GM13976 (cell line): ENCODE measurements at regions not wholly inside any gene's neighbourhood (a gene's known extent, or its start where the extent isn't known, plus 50 kb on each side); places are given as distances from the start of the nearest gene placed in this dataset.

ENCODE experiments used
- DNase-seq: peaks from one replicate; pipeline ENCODE4 v3.0.0; 2012; ENCODE audit warnings: low spot score
- in situ Hi-C: fragments of 300-500 bp; cut with MboI; formaldehyde crosslinking; loops from one replicate; pipeline ENCODE4 v1.12.0; 2022; ENCODE audit warnings: low sequenced_read_pairs, mixed read lengths, inconsistent platforms; ENCODE audit not compliant: unreplicated experiment
- TF ChIP-seq, protein P1 (sequence below): IDR thresholded peaks from 2 replicates; pipeline ENCODE4 v1.5.1; 2012; ENCODE audit warnings: borderline replicate concordance, mild to moderate bottlenecking; ENCODE audit not compliant: insufficient read depth; ENCODE audit errors: extremely low read depth, missing control alignments, control extremely low read depth

DNA sequence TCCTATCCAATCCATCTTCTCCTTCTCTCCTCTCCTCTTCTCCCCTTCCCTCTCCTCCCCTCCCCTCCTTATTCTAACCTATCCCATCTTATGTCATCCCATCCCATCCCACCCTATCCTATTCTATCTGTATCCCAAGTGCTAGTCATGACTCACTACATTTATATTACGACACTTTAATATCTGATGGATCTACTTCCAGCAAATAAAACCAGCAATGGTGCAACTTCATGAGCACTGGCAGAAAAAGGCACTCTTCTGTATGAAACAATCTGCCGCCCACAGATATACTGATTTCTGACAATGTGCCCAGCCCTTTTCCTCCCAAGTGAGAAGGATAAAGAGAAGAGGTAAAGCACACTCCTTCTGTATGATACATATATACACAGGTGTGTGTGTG, 86.6 kb upstream of the ANKH start:
- TF ChIP-seq, protein P1, sequence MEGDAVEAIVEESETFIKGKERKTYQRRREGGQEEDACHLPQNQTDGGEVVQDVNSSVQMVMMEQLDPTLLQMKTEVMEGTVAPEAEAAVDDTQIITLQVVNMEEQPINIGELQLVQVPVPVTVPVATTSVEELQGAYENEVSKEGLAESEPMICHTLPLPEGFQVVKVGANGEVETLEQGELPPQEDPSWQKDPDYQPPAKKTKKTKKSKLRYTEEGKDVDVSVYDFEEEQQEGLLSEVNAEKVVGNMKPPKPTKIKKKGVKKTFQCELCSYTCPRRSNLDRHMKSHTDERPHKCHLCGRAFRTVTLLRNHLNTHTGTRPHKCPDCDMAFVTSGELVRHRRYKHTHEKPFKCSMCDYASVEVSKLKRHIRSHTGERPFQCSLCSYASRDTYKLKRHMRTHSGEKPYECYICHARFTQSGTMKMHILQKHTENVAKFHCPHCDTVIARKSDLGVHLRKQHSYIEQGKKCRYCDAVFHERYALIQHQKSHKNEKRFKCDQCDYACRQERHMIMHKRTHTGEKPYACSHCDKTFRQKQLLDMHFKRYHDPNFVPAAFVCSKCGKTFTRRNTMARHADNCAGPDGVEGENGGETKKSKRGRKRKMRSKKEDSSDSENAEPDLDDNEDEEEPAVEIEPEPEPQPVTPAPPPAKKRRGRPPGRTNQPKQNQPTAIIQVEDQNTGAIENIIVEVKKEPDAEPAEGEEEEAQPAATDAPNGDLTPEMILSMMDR = no peak
- in situ Hi-C loops = no loop called here
- DNase-seq = no peak

DNA sequence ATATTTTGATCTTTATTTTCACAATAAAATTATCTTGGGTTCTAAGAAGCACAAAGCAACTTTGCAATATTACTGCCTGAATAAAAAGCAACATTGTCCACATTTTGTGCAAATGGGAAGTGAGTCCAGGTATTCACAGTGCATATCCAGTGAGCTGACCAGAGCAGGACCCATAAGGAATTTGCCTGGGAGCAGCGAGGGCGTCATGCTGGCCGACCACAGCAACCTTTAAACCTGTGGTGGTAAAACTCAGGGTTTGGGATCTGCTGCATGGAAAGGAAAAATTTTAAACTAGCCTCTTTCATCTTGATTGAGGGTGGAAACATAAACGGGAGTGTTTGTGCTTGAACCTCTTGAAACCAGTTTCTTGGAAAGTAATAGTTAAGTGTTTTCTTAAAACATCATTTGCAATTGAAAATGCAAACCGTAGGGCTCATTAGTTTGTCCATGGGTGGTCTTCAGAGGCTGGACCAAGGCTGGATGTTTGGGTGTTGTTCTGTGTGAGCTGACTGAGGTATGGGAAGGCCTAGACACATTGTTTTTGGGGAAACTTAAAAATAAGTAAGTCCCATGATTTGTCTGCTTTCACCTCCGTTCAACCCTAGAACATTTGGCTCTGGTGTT, 85.0 kb upstream of the ANKH start:
- no peak for DNase-seq
- in situ Hi-C loops = no loop called here
- TF ChIP-seq, protein P1 = no peak

DNA sequence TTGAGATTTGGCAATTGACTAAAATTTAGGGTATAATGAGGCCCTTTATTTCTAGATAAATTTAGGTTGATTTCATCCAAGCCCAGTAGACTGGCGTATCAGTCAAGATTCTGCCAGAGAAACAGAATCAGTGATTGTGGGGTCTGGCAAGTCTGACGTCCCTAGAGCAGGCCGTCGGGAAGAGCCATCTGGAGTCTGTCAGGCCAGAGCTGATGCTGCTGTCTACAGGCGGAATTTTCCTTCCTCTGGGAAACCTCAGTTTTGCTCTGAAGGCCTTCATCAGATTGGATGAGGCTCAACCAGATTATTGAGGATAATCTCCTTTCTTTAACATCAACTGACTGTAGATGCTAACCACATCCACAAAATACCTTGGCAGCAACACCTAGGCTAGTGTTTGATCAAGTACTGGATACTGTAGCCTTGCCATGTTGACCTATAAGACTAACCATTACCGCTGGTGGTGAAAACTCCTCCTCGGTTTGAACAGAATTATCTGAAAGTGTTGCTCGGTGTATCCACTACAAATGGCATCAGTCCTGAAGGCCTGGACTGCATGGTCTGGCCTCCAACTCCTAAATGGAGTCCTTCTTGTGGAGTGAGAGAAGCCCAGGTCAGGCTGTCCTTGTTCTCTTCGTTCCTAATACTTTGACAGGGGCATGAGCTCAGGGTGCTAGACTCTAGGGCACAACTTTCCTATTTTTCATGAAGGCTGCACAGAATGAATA, 83.2 kb upstream of the ANKH start:
- TF ChIP-seq, protein P1 = no peak
- no peak for DNase-seq
- in situ Hi-C loops = no loop called here

DNA sequence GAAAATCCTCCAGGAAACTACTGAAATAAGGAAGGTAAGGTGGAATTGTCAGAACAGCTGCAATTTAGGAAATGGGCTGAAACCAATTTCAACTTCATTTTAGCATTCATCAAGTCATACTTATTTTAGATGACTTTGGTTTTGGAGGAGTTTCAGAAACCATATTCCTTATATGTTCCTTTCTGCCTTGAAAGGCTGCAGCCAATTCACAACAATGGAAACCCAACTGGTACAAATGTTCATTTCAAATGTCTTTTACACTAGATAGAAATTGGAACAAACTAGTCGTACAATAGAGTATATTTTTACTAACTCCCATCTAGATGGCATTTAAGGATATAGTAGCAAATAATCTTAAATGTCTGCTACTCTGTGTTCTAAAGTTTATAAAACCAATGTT, 82.6 kb upstream of the ANKH start:
- no peak for DNase-seq
- in situ Hi-C loops = no loop called here
- TF ChIP-seq, protein P1 = no peak

DNA sequence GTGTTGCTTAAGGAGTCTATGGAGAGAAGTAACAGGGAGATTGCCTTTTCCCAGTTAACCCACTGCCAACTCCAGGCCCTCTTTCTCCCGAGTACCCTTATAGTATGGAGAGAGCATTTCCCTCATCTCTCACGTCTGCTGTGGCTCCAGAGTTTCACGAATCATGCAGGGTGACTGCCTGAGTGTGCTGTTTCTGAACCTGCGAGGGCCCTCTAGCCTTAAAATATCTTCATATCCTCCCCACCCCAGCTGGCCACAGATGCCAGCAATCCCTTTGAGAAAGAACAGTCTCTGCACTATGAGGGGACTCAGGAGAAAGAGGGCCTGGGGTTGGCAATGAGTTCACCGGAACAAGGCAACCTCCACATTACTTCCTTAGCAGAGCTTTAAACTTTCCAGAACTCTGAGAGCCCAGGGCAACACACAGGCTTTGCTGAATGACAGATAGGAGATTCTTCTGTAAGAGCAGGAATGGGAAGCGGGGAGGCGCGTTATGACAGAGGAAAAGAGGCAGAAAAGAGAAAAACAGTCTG, 81.6 kb upstream of the ANKH start:
- no peak for DNase-seq
- TF ChIP-seq, protein P1 = no peak
- in situ Hi-C loops = no loop called here

DNA sequence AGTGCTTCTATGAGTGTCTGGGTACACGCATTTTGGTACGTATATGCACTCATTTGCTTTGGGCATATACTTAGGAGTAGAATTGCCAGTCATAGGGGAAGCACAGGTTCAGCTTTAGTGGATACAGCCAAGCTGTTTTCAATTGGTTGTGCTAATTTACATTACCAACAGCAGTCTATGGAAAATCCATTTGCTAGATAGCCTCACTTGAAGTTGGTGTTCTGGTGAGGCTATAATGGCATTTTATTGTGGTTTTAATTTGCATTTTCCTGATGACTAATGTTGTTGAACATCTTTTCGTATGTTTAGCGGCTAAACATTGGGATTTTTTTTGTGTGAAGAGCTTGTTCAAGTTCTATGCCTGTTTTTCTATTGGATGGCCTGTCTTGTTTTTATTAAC, 76.8 kb upstream of the ANKH start:
- TF ChIP-seq, protein P1 = no peak
- in situ Hi-C loops = no loop called here
- DNase-seq = no peak
